Right lobe of liver (tissue), 6 donors: ENCODE measurements at regions not wholly inside any gene's neighbourhood (a gene's known extent, or its start where the extent isn't known, plus 50 kb on each side); places are given as distances from the start of the nearest gene placed in this dataset.

Source experiments
- ATAC-seq, 4 donors: fragments of 200-7000 bp; cut with Tn5 transposase; one replicate each; pipeline ENCODE4 v1.9.1; 2020; ENCODE audit warnings: mild to moderate bottlenecking in 4 of 4, moderate library complexity in 4 of 4
- DNase-seq, 3 donors: peaks; one replicate each; pipeline ENCODE4 v3.0.0-alpha.2; 2020
- H3K27ac ChIP-seq, 3 donors: fragments of 200-600 bp; one replicate each; pipeline ENCODE4 v1.8.0; 2022
- H3K27me3 ChIP-seq, 2 donors: fragments of 200-600 bp; one replicate each; pipeline ENCODE4 v1.8.0; 2022
- H3K36me3 ChIP-seq, 4 donors: fragments of 200-600 bp; sonication (generic) in 1 of 4; one replicate each; pipeline versions ENCODE4 v1.5.1 to v1.8.0; 2017 to 2022; ENCODE audit warnings: control low read depth in 1 of 4
- H3K4me1 ChIP-seq, 4 donors: fragments of 200-600 bp; sonication (generic) in 1 of 4; one replicate each; pipeline versions ENCODE4 v1.5.1 to v1.8.0; 2017 to 2022; ENCODE audit warnings: control low read depth in 1 of 4
- H3K4me3 ChIP-seq, 3 donors: fragments of 200-600 bp; one replicate each; pipeline ENCODE4 v1.8.0; 2022
- H3K9me3 ChIP-seq, 4 donors: fragments of 200-600 bp; sonication (generic) in 1 of 4; one replicate each; pipeline versions ENCODE4 v1.5.1 to v1.8.0; 2017 to 2022; ENCODE audit warnings: control low read depth in 1 of 4
- CTCF ChIP-seq, 4 donors: fragments of 200-600 bp in 3 of 4; fragments of 450-650 bp in 1 of 4; IDR thresholded peaks; one replicate each; pipeline versions ENCODE4 v1.5.1 to v1.8.0; 2016 to 2022; ENCODE audit warnings: antibody characterized with exemption in 4 of 4, mild to moderate bottlenecking in 2 of 4
- POLR2A ChIP-seq: fragments of 450-650 bp; IDR thresholded peaks from one replicate; pipeline ENCODE4 v1.6.1; 2017; ENCODE audit warnings: antibody characterized with exemption, mild to moderate bottlenecking
- WGBS: methylation state at CpG from one replicate; pipeline ENCODE4 v1.1.6; 2018; ENCODE audit warnings: low coverage, low lambda C conversion rate; ENCODE audit not compliant: insufficient coverage; ENCODE audit errors: missing lambda C conversion rate; 5-methylcytosine and 5-hydroxymethylcytosine counted together
- intact Hi-C, 2 donors: fragments of 100-400 bp; cut with DNase I; formaldehyde crosslinking; loops; one replicate each; pipeline versions ENCODE4 v1.11.2 to v1.14.1; 2022
- donor health status: DM: no; HTN: yes; CAD: no.
- donor health status: DM: no; HTN: no; CAD: no.
- donor health status: DM: no; HTN: no; CAD: no.
- donor health status: DM: no; HTN: yes; CAD: no.
- donor health status: DM: no; HTN: yes; CAD: no.

- DNase-seq (no peak), ATAC-seq (no peak)
- Histone ChIP-seq H3K9me3 (no peaks in the 10 kb centered on the region), H3K36me3 (no peaks in the 10 kb centered on the region), H3K27ac (no peak overlapping the region), H3K27me3 (no peaks in the 10 kb centered on the region), H3K4me1 (no peaks in the 10 kb centered on the region), H3K4me3 (no peak overlapping the region)
- intact Hi-C loops: no loop called here
- TF ChIP-seq POLR2A (no peak), CTCF (IDR thresholded peaks at IDR 0.05) (no peak)
Measured at GRCh38 chr2:193270816-193271215, 1076.1 kb upstream of the TMEFF2 start.

DNA sequence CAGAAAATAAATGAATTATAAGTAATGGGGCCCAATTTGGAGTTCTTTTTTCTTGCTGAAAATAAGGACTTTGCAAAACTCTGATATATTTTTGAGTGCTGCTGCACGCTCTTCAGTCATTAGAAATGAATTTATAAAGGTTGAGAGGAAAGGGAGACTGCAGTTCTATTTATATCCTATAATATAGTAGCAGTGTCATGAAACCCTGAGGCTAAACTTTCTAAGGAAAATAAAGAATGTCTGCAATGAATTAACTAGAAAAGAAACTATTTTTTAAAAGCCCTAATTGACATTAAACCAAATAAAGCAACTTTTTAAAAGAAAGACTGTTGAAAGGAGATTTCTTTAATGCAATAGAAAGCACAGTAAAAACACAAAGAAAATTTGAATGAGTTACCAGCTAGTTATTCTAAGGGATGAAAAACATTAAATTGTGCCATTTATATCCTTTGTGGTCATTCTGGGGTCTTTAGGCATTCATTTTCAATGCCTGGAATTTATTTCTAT lies 1072.8 kb upstream of the TMEFF2 start:
- WGBS: 80% methylated on average over 1 of the region's 1 CpG
- TF ChIP-seq CTCF (IDR thresholded peaks at IDR 0.05) (no peak), POLR2A (no peak)
- no peaks in the 10 kb centered on the region for H3K4me1 ChIP-seq
- no peak overlapping the region for H3K27ac ChIP-seq
- intact Hi-C loops: no loop called here
- no peak overlapping the region for H3K4me3 ChIP-seq
- no peak for DNase-seq
- no peaks in the 10 kb centered on the region for H3K36me3 ChIP-seq
- H3K9me3 ChIP-seq: no peaks in the 10 kb centered on the region
- no peaks in the 10 kb centered on the region for H3K27me3 ChIP-seq
- no peak for ATAC-seq

DNA sequence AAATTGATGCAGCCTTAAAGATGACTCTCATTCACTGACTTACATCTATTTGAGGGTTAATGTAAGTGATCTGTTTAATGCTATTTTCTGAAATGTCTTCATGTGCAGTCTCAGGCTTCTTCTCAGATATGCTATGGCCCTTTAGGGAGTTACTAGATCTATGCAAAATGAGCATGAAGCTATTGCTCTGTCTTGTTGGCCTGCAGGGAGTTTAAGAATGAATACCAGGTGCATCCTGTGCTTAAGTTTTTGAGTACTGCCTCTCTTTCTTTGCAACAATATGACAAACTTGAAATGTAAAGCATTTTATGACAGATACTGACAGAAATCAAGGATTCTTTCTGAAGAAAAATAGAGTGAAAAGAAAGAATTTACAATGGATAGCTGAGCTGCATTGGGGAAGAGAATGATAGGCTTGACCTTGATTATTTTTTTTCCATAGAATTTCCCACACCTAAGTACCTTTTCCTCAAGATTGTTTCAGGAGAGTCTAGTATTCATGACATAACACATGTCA lies 1058.3 kb upstream of the TMEFF2 start:
- Histone ChIP-seq H3K27me3 (no peaks in the 10 kb centered on the region), H3K4me1 (no peaks in the 10 kb centered on the region), H3K4me3 (no peak overlapping the region), H3K27ac (no peak overlapping the region), H3K9me3 (no peaks in the 10 kb centered on the region), H3K36me3 (no peaks in the 10 kb centered on the region)
- intact Hi-C loops: no loop called here
- TF ChIP-seq POLR2A: no peak
- TF ChIP-seq CTCF (IDR thresholded peaks at IDR 0.05): no peak
- DNase-seq (no peak), ATAC-seq (no peak)

DNA sequence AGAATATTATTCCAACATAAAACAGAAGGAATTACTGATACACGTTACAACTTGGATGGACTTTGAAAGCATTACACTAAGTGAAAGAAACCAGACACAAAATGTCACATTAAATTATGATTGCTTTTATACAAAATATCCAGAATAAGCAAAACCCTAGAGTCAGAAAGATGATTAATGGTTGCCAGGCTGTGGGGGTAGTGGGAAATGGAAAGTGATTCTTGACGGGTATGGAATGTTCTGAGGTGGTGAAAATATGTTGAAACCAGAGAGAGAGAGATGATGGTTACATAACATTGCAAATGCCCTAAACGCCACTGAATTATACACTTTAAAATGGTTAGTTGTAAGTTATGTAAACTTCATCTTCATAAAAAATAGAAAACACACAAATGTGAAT lies 1057.2 kb upstream of the TMEFF2 start:
- no peak for DNase-seq
- WGBS: 52% methylated on average over 3 of the region's 3 CpGs
- intact Hi-C loops: no loop called here
- no peak overlapping the region for H3K4me3 ChIP-seq
- ATAC-seq: no peak
- no peaks in the 10 kb centered on the region for H3K36me3 ChIP-seq
- no peaks in the 10 kb centered on the region for H3K9me3 ChIP-seq
- no peaks in the 10 kb centered on the region for H3K4me1 ChIP-seq
- H3K27me3 ChIP-seq: no peaks in the 10 kb centered on the region
- H3K27ac ChIP-seq: no peak overlapping the region
- TF ChIP-seq CTCF (IDR thresholded peaks at IDR 0.05) (no peak), POLR2A (no peak)

- Histone ChIP-seq H3K4me1 (no peaks in the 10 kb centered on the region), H3K36me3 (no peaks in the 10 kb centered on the region), H3K4me3 (no peak overlapping the region), H3K27ac (no peak overlapping the region), H3K9me3 (no peaks in the 10 kb centered on the region), H3K27me3 (no peaks in the 10 kb centered on the region)
- intact Hi-C loops: no loop called here
- no peak for DNase-seq
- no peak for TF ChIP-seq POLR2A
- TF ChIP-seq CTCF (IDR thresholded peaks at IDR 0.05): no peak
- ATAC-seq: no peak
Measured at GRCh38 chr2:193250389-193250788, 1055.7 kb upstream of the TMEFF2 start.
